ENCODE measurements at regions not wholly inside any gene's neighbourhood (a gene's known extent, or its start where the extent isn't known, plus 50 kb on each side); places are given as distances from the start of the nearest gene placed in this dataset.

- Histone ChIP-seq H3K9ac (ENCODE audit: low read length) (no peak overlapping the region), H3K4me2 (ENCODE audit: low read length) (no peak overlapping the region), H3K27me3 (ENCODE audit: insufficient read depth, low read depth, low read length) (no peaks in the 10 kb centered on the region), H3F3A (ENCODE audit: insufficient read depth, low read length, poor library complexity, severe bottlenecking) (no peaks in the 10 kb centered on the region), H2AFZ (ENCODE audit: low read depth, low read length) (no peak overlapping the region), H3K4me3 (ENCODE audit: low read length) (no peak overlapping the region), H3K9me2 (ENCODE audit: insufficient read depth, low read length) (no peaks in the 10 kb centered on the region), H3K36me3 (ENCODE audit: insufficient read depth, low read length) (no peaks in the 10 kb centered on the region), H3K79me2 (replicated peaks; ENCODE audit: insufficient read depth, low read length) (no peaks in the 10 kb centered on the region), H4K20me1 (ENCODE audit: insufficient read depth) (no peaks in the 10 kb centered on the region), H3K9me3 (ENCODE audit: low read length) (no peaks in the 10 kb centered on the region), H3K27ac (ENCODE audit: low read length) (no peak overlapping the region)
- no peak for TF ChIP-seq TAF1 (IDR thresholded peaks at IDR 0.05; ENCODE audit: low read depth)
- no peak for TF ChIP-seq MXI1 (conservative IDR thresholded peaks at IDR 0.05; ENCODE audit: poor library complexity, severe bottlenecking)
- no peak for TF ChIP-seq EZH2 (IDR thresholded peaks at IDR 0.05; ENCODE audit: borderline replicate concordance, insufficient read depth, low read length, poor library complexity, severe bottlenecking)
- TF ChIP-seq EP300 (conservative IDR thresholded peaks at IDR 0.05; ENCODE audit: poor library complexity, severe bottlenecking) = no peak
- no peak for TF ChIP-seq RAD21 (conservative IDR thresholded peaks at IDR 0.05)
- no peak for TF ChIP-seq REST (IDR thresholded peaks at IDR 0.05; ENCODE audit: borderline replicate concordance)
- TF ChIP-seq CTCF (IDR thresholded peaks at IDR 0.05; ENCODE audit: poor library complexity, severe bottlenecking) = no peak
- no peak for TF ChIP-seq POLR2AphosphoS5 (IDR thresholded peaks at IDR 0.05)
- TF ChIP-seq SMC3 (conservative IDR thresholded peaks at IDR 0.05; ENCODE audit: poor library complexity) = no peak
Measured at GRCh38 chr1:232450615-232451014, 179.3 kb downstream of the SIPA1L2 start.

GRCh38 chr1:232447125-232447524, 182.8 kb downstream of the SIPA1L2 start:
- H4K20me1 ChIP-seq (ENCODE audit: insufficient read depth) = no peaks in the 10 kb centered on the region
- no peak overlapping the region for H3K4me2 ChIP-seq (ENCODE audit: low read length)
- TF ChIP-seq TAF1 (IDR thresholded peaks at IDR 0.05; ENCODE audit: low read depth) (no peak), EZH2 (IDR thresholded peaks at IDR 0.05; ENCODE audit: borderline replicate concordance, insufficient read depth, low read length, poor library complexity, severe bottlenecking) (no peak), POLR2AphosphoS5 (IDR thresholded peaks at IDR 0.05) (no peak), SMC3 (conservative IDR thresholded peaks at IDR 0.05; ENCODE audit: poor library complexity) (no peak), REST (IDR thresholded peaks at IDR 0.05; ENCODE audit: borderline replicate concordance) (no peak), MXI1 (conservative IDR thresholded peaks at IDR 0.05; ENCODE audit: poor library complexity, severe bottlenecking) (no peak), CTCF (IDR thresholded peaks at IDR 0.05; ENCODE audit: poor library complexity, severe bottlenecking) (no peak), RAD21 (conservative IDR thresholded peaks at IDR 0.05) (no peak), EP300 (conservative IDR thresholded peaks at IDR 0.05; ENCODE audit: poor library complexity, severe bottlenecking) (no peak)
- no peaks in the 10 kb centered on the region for H3K36me3 ChIP-seq (ENCODE audit: insufficient read depth, low read length)
- H3K9me3 ChIP-seq (ENCODE audit: low read length) = no peaks in the 10 kb centered on the region
- no peaks in the 10 kb centered on the region for H3K27me3 ChIP-seq (ENCODE audit: insufficient read depth, low read depth, low read length)
- no peak overlapping the region for H3K4me3 ChIP-seq (ENCODE audit: low read length)
- no peak overlapping the region for H3K27ac ChIP-seq (ENCODE audit: low read length)
- no peaks in the 10 kb centered on the region for H3F3A ChIP-seq (ENCODE audit: insufficient read depth, low read length, poor library complexity, severe bottlenecking)
- H3K79me2 ChIP-seq (replicated peaks; ENCODE audit: insufficient read depth, low read length) = no peaks in the 10 kb centered on the region
- H3K9me2 ChIP-seq (ENCODE audit: insufficient read depth, low read length) = no peaks in the 10 kb centered on the region
- H3K9ac ChIP-seq (ENCODE audit: low read length) = no peak overlapping the region
- no peak overlapping the region for H2AFZ ChIP-seq (ENCODE audit: low read depth, low read length)
